HG02571 (cell line): ENCODE measurements at regions not wholly inside any gene's neighbourhood (a gene's known extent, or its start where the extent isn't known, plus 50 kb on each side); places are given as distances from the start of the nearest gene placed in this dataset.

Experiments used
- ATAC-seq: cut with Tn5 transposase; IDR thresholded peaks from one replicate; pipeline ENCODE4 v1.9.1; 2021; ENCODE audit warnings: mild to moderate bottlenecking, moderate library complexity; ENCODE audit not compliant: unreplicated experiment

- ATAC-seq, result no peak
Measured at GRCh38 chr6:62672989-62673388, 387.0 kb upstream of the KHDRBS2 start.

DNA sequence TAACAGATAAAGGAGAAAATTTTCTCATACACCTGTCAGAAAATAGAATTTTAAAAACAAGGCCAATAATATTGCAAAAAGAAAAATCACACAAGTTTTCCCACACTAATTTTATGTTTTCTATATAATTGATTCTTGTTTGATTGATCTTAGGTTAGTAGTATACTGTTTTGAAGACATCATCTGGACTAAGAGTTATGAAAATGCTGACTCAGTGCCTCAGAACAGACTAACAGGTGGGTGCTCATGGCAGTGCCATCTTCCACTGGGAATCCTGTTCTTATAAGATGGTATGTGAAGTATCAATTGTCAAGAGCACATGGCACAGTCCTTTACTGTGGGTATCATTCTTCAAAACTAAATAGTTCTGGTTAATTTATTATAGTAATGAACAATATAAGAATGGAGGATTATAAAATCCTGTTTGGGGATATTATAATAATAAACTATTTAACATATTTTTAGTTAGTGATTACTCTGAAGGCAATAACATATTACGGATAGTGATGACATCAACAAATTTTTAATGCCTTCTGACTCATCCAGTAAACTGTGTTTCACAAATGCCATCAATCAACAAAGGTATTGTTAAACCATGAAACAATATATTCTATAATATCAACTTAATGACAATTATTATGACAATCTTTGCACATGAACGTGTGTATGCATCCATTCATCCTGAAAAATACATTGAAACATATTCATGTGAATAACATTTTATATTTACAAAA is 384.6 kb upstream of the KHDRBS2 start:
- no peak for ATAC-seq

- ATAC-seq, result no peak
Measured at GRCh38 chr6:62669831-62670230, 383.8 kb upstream of the KHDRBS2 start.

GRCh38 chr6:62652692-62653328 is 366.8 kb upstream of the KHDRBS2 start:
- no peak for ATAC-seq

- no peak for ATAC-seq
Measured at GRCh38 chr6:62645274-62645673, 359.2 kb upstream of the KHDRBS2 start.

DNA sequence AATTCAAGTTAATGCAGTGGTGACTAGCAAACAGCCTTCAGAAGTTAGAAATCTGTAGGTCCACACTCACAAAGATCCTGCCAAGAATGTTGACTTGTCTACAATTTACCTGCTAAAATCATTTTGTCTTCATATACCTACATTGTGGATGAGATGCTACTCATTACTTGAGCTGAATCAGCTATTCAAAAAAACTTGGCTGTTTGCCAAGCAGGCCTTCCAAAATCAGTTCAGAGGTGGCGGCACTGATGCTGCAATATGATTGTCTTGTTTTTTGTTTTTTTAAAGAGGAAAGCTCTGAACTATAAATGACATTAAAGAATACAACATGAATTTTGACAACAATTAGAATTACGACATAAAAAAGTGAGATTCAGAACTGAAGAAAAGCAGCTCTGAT is 354.7 kb upstream of the KHDRBS2 start:
- no peak for ATAC-seq

- ATAC-seq, result no peak
Measured at GRCh38 chr6:62626661-62627060, 340.6 kb upstream of the KHDRBS2 start.

DNA sequence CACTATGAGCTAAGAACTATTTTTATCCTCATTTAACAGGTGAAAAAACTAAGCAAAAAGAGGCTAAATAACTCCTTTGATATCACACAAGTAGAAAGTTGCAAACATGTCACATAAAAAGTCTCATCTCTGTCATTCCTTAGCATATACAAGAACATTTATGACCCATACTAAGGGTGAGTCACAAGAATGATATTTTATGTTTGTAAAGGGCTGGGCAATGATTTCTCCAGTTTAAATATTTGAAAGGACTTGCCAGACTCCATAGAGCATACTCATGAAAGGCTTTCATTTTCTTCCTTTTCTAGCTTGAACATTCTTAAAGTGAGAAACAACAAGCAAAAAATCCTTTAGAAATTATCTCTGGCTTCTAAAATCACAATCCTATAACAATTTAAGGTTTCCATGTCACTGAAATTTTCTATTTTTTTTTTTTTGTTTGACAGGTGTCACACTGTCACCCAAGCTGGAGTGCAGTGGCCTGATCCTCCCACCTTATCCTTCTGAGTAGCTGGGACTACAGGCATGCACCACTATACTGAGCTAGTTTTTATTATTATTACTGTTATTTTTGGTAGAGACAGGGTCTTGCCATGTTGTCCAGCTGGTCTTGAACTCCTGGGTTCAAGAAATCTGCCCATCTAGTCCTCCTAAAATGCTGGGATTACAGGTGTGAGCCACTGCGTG is 338.0 kb upstream of the KHDRBS2 start:
- ATAC-seq, result no peak

- no peak for ATAC-seq
Measured at GRCh38 chr6:62615366-62616015, 329.5 kb upstream of the KHDRBS2 start.

- ATAC-seq, result no peak
Measured at GRCh38 chr6:62614442-62614841, 328.4 kb upstream of the KHDRBS2 start.

DNA sequence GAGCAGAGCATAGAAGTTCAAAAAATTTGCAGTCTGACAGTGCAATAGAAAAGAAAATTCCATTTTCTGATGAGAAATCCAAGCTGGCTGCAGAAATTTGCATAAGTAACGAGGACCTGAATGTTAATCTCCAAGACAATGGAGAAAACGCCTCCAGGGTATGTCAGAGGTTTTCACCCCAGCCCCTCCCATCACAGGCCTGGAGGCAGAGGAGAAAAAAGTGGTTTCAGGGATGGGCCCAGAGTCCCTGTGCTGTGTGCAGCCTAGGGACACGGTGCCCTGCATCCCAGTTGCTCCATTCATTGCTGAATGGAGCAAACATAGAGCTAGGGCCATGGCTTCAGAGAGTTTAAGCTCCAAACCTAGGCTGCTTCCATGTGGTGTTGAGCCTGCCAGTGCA is 327.9 kb upstream of the KHDRBS2 start:
- no peak for ATAC-seq

DNA sequence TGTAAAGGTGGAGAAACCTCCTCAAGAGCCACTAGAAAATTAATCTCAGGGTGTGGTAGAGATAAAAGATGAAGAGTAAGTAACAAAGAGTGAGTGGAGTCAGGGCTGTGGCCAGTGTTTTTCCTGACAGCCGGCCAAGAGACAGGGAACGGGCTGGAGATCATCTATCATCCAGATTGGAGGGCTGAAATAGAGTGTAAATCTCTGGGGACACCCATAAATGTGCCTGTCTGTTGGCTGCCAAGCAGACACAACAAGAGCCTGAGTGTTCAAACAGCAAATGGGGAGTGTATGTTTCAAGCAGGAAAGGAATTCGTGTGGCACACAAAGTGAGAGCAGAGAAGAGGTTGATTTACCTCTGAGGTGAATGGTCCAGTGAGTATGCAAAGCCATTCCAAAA is 326.4 kb upstream of the KHDRBS2 start:
- ATAC-seq, result no peak

DNA sequence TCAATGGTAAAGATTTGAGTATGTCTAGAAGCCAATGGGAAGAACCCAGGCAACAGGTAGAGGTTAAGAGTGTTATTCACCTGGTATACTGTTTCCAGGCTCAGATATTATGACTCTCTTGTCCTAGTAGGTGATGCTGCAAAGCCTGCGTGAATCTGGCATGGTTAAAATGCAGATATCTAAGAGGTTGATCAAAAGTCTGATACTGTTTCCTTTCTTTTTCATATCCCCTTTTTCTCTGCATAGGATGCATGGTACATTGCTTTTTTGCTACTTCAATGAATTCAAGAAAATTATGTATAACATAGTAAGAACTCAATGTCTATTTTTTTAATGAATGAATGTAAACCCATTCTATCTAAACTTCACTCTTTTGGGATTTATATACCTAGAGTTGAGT is 284.3 kb upstream of the KHDRBS2 start:
- no peak for ATAC-seq

DNA sequence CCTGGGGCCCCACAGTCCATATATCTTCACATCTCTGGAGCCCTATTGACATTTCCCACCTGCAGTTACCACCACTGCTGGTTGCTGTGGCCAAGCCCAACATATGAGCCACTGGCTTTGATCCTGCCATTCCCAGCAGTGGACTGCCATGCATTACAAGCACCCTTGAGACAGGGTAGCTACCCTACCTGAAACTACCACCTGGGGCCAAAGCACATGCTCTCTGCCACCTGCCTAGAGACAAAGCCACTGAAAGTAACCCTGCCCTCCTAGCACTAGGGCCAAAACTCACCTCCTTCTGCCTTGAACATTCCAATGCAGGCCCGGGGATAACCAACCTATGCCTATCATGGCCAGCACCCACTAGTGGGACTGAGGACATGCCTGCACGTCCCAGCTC is 255.5 kb upstream of the KHDRBS2 start:
- ATAC-seq, result no peak

DNA sequence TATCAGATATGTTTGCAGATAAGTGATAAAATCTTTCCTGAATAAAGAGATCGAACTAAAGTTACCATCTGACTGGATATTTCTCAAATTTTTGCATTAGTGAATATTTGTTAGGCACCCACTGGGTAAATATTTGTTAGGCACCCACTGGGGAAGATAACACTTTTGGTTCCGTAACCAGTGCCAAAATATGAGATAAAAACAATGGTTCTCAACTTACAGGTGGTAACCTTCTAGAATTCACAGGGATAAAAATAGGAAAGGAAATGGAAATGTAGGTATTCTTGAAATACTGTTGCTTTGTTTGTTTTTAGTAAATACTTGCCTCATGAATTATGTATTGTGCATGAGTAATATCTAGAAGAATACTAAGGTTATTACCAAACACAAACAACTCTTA is 245.0 kb upstream of the KHDRBS2 start:
- no peak for ATAC-seq

DNA sequence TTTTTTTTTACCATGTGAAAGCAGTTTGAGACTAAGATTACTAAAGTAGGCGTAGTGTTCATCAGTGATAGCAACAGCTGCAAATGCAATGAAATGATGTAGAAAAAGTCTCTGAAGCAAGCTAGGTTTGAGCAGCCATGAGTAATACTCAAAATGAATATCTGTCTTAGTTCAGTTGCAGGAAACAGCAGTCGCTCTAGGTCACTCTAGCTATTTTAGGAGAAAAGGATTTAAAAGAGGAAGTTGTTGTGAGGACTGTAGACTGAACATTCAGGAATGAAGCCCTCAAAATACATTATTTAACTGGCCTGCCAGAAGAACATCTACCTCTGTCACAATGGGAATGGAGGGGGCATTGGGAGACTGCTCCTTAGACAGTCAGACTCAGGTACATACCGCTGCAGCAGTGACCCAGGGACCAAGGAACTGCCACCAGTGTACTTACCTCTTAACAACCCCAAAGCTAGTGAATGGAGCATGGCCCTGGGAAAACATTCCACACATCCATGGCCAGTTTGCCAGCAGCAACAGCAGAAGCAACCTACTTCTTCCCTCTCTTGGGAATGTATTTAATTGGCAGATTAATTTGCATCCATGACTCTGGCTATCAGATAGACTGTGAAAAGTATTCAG is 243.0 kb upstream of the KHDRBS2 start:
- ATAC-seq, result no peak

GRCh38 chr6:62523630-62524029 is 237.6 kb upstream of the KHDRBS2 start:
- ATAC-seq, result no peak

GRCh38 chr6:62519574-62519973 is 233.5 kb upstream of the KHDRBS2 start:
- ATAC-seq, result no peak

DNA sequence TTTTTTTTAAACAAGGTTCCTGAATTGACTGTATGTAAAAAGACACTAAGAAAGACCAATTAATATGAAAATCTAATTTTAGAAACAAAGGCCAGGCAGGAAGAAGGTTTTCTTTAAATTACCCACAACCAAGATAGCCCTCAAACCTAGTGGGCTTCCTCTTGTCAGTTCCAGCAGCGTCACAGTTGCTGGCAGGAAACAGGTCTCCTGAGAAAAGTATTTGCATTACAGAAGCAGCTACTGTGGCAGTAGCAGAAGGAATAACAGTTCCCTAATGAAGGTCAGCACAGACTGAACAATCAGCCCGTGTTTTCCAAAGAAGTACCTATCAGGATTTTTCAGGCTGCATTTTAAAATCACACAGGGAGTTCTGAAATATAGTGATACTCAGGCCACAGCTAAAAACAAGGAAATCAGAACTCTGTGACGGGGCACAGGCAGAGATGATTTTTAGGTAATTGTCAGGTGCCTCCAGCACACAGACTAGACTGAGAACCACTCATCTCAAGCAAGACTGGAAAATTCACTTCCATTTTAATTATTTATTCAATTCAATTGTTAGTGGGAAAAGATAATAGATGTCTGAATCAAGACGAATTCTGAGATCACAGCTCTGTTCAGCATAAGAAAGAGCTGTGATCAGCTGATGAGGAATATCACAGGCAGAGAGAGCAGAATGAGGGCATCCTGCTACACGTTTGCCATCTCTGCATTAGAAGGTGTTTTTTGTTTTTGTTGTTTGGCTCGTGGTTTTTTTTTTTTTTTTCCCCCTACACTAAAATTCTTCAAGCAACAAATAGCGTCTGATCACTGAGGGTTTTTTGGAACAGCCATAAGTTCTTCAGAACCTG is 230.5 kb upstream of the KHDRBS2 start:
- no peak for ATAC-seq

GRCh38 chr6:62492192-62492822 is 206.3 kb upstream of the KHDRBS2 start:
- no peak for ATAC-seq
